Caki2 (cell line): ENCODE measurements at regions not wholly inside any gene's neighbourhood (a gene's known extent, or its start where the extent isn't known, plus 50 kb on each side); places are given as distances from the start of the nearest gene placed in this dataset.

ENCODE experiments used
- DNase-seq: peaks from one replicate; pipeline ENCODE4 v3.0.0-alpha.2; 2015; ENCODE audit warnings: low read depth
- in situ Hi-C: cut with HindIII; loops from 2 replicates; pipeline ENCODE4 v1.10.0; 2016; ENCODE audit warnings: low sequenced_read_pairs, low pct_unique_long_range_greater_than_20kb, mixed read lengths

DNA sequence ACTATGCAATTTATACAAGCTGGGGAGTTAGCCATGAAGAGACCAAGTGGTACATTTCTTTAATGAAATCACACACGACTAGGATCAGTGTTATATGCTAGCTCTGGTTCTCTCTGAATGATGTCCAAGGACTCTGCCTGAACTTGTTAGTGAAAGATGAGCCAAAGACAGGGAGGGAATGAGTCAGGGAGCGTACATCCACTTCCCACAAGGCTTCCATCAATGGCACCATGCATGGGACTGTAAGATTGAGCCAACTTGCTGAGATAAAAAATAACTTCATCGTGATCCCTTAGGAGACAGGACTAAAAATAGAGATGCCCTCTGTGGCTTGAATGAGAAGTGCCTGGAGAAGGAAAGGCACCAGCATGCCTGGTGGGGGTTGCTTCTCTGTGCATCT lies 629.7 kb downstream of the ACTR3B start:
- no peak for DNase-seq
- in situ Hi-C loops, result no loop called here

DNA sequence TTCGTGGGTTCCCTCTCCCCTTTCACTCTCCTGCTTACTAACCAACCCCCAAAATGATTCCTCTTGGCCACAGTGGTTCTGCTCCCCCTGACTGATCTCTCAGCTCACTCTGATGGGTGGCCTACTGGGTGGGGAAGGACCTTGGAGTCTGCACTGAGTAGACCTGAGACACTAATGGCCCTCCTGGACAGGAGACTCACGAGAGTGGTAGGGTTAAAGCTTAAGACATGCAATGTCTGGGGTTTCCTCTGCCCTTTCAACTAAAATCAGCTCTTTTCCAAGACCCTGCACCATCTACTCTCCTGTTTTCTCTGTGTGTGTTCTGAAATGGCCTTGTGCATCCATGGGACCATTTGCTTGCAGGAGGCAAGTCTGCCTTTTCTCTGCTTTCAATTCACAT lies 631.4 kb downstream of the ACTR3B start:
- in situ Hi-C loops, result no loop called here
- no peak for DNase-seq

DNA sequence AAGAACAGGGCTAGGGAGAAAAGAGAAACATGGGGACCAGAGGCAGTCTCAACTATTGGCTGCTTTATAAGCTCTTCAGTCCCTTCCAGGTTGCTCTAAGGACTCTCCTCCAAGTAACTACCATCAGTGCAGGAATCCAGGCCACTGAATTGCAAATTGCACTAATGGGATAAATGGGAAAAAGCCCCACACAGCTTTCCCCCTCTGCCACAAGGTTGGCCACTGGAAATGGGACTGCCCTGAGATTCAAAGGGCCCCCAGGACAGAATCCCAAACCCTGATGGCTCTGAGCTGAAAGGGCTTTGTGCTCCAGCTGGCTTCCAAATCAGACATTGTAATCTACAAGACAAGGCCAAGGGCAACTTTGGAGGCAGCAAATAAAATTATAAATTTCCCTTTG lies 633.2 kb downstream of the ACTR3B start:
- no peak for DNase-seq
- in situ Hi-C loops, result no loop called here

DNA sequence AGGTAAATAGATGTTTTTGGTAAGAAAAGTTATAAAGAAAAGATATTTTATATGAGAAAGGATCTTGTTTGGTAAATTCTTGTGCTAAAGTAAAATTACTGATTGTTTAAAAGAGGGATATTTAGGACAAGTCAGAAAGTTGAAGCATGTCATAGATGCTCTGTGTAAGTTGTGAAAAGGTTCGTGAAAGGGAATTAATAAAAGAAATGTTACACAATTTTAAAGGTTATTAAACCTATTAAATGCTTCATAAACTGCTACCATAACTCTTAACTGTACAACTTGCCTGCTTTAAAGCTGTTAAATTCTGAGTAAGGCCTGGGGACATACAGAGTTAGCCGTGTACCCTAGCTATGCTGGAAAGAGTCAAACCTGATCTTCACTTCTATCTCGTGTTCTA lies 634.1 kb downstream of the ACTR3B start:
- in situ Hi-C loops, result no loop called here

DNA sequence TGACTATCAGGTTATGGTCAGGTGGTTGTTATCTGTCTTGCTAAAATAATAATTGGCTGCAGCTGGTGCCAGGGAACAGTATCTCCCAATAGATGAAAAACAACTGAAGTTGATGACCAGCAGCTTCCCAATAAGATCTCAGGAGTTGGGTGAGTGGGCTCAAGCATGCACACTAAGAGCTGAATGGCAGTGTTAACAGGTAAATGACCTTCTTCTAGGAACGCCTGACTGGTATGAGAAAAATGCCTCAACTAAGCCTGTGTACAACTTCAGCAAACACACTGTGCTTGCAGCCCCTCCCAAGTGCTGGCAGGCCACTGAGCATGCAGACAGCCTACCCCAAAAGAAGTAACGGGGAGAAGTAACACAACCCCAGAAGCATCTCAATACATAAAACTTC lies 636.9 kb downstream of the ACTR3B start:
- in situ Hi-C loops, result no loop called here
- DNase-seq, result no peak

More for the DNA sequence above, 634.1 kb downstream of the ACTR3B start:
- no peak for DNase-seq

DNA sequence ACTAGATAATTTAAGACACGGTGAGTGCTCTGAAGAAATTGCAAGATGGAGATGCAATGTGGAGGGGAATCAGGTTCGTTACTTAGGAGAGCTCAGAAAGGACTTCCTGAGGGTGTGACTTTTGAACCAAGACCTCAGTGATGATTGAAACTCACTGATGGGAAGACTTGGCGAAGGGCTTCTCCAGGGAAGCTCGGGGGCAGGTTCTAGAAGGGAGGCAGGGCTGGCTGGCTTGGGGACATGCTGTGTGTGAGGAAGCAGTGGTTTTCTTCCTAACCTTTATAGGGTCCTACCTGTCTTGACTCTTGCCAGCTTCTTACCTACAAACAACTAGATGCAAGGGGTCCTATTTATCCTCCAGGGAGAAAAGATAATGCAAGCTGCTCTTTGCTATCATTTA lies 637.9 kb downstream of the ACTR3B start:
- in situ Hi-C loops, result no loop called here
- DNase-seq, result no peak

DNA sequence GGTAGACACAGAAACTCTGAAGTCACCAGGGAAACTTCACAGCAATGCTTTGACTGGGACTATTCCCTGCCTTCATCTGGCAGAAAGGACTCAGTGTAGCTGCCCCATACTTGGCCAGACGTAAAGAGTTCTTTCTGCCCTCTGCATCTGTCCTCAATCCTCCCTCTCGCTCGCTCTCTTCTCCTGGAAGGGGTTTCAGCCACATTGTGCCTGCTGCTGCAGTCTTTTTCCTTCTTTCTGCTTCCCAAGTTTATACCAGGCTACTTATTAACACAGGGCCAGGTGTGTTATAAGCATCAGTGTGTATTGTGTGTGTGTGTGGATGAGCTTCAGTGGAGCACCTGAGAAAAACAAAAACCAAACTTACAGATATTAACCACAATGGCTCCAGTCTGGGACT lies 638.4 kb downstream of the ACTR3B start:
- no peak for DNase-seq
- in situ Hi-C loops, result no loop called here

DNA sequence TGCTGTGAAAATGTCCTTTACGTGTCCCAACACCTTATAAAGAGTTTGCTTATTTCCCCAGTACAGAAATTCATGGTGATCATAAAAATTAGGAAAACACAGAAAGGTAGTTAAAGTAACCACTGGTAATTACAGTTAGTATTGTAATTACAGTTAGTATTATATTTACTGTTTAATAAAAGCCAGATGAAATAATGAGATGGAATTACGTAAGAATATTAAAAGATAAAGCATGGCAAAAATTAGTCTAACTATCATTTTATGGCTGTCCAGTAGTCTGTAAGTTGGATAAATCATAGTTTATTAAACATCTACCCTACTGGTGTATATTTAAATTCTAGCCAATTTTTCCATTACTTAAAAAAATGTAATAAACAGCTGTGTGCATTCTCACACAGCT lies 638.8 kb downstream of the ACTR3B start:
- in situ Hi-C loops, result no loop called here
- no peak for DNase-seq

DNA sequence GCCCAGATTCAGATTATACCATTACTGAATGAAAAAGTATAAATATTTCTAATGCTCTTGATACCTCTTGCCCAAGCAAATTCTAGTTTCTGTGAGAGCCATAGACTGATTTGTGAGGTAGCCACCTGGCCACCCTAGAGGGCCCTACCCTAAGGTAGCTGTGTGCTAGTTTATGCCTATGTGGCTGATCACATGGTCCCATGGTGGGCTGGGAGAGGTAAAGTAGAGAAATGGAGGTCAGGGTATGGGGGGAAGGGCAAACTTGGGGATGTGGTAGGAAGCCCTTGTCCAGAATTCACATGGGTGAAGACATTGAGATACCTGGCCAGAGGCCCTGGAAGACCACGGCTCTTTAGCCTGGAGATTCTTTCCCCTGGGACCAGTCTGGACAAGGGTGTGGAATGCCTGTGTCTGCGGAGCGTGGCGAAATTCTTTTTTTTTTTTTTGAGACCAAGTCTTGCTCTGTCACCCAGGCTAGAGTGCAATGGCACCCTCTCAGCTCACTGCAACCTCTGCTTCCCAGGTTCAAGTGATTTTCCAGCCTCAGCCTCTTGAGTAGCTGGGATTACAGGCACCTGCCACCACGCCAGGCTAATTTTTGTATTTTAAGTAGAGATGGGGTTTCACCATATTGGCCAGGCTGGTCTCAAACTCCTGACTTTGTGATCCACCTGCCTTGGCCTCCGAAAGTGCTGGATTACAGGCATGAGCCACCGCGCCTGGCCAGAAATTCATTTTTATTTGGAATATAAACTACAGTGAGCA lies 639.4 kb downstream of the ACTR3B start:
- DNase-seq, result no peak
- in situ Hi-C loops, result no loop called here

DNA sequence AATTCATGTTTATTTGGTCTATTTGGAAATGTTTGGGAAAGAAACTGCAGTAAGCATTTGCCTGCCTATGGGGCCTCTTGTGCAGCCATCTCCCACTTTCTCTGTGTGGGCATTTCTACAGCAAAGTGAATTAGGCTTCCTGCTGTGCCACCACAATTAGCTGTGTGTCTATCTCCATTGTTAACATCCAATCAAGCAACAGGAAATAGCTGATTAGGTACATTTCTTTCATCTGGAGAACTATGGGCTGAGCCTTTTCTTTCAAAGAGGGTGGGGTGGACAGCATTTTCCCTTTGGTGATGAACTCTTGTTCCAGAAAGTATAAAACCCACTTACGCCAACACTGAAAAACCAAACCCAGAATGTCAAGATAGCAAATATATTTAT lies 640.0 kb downstream of the ACTR3B start:
- in situ Hi-C loops, result no loop called here
- DNase-seq, result no peak

DNA sequence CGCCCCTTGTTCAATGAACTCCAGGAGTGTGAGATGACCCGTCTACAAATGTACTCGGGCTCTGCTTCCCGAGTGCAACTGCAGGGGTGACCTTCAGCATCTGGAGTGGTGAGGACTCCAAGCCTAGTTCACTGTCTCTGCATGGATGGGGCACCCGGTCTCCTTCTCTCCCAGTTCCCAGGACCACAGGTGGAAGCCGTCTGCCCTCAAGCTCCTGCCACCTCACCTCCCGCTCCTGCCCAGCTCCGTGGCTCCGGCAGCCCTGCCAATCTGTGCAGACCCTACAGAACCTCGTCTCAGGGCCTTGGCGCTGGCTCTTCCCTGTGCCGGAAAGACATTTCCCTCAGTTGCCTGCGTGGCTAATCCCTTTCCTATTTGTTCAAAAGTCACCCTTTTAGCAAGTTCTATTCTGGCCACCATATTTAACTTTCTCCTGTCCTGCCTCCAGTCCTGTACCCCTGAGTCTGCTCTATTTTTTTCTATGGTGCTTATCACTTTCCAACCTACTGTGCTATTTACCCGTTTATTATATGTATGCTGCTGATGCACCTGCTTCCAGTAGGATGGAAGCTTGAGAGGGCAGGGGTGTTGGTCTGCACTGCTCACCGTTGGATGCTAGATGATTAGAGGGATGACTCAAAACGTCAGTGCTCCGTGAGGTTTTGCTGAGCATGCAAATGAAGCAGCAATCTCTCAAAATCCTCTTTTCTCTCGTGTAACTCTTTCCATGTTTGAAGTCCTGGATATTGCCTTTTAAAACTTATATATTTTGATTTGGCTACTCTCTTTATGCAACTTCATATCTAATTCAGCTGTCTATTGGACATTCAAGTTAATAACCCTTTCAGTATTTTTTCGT lies 641.4 kb downstream of the ACTR3B start:
- DNase-seq, result no peak
- in situ Hi-C loops, result no loop called here

DNA sequence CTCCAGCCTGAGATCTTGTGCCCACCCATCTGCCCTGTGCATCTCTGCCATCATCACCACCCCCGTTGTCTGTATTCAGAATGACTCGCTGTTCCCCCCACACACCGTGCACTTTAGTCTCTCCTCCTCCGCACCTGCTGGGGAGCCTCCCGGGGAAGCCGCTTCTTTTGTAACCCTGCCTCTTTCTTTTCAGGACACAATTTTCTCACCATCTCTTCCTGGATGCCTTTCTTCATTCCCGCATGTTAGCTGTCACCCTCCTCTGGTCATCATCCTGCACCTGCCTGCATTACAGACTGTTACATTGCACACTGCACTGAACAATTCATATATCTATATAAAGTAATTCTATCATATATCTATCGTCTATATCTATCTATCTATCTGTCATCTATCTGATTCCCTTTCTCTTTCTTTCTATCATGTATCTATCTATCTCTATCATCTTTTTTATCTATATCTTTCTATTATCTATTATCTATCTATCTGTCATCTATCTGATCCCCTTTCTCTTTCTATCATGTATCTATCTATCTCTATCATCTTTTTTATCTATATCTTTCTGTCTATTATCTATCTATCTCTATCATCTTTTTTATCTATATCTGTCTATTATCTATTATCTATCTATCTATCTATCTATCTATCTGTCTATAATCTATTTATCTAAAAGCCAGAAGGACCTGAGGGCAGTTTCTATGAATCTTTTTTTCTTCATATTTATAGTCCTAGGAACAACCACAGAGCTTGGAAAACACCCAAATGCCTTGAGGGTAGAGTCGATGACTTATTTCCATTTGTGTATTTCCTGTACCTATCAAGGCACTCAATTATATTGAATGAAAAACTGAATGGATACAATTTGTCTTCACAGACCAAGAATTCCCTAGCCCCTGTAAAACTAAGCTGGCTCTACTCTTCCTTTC lies 642.5 kb downstream of the ACTR3B start:
- in situ Hi-C loops, result no loop called here
- DNase-seq, result no peak

DNA sequence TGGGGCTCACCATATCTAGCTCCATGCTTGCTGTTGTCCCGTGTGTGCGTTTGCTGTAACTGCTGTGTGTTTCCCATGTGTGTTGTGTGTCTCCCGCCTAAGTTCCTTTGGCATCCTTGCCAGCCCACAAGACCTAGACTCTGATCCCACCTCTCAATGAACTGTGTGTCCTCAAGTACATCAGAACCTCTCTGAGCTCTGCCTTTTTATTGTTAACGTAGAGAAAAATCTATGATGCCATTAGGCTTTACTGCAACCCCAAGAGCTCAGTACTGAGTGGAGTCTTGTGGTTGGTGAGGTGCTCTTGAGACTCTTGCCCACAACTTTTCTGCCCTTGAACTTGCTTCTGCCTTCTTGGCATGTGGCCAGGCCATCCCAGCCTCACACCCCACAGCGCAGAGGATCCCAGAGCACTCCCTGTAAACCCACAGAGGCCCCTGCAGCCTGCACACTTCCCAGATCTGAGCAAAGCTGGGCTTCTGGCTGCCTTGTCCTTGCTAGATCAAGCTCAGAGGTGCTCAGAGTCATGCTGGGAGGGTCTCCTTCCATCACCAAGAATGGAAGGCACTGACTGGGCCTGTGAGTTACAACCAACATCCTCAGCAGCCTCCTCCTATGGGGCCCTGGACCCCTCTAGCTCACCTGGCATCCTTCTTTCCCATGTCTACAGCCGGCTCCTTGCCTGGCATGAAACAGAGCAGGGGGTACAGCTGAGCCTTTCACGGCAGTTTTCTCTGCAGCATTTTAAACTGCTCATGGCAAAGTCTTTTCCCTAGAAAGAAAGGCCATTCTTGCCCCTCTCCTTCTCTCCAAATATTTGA lies 643.4 kb downstream of the ACTR3B start:
- in situ Hi-C loops, result no loop called here
- DNase-seq, result no peak

DNA sequence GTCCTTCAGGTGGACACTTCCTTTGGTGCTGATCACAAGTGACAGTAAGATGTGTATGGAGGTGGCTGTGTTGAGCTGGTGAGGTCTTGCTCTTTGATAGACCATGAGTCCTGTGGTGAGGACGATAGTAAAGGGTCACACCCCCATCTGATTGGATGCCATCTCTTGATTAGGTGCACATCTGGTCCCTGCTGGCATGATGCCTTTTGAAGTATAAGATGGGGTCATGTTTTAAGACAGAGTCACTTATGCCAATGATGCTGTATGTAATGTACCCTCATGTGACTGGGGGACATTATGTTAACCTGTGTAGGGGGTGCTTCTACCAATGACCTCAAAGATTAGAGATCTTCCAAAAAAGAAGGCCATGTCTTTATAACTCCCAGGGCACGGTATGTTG lies 644.6 kb downstream of the ACTR3B start:
- DNase-seq, result no peak
- in situ Hi-C loops, result no loop called here

DNA sequence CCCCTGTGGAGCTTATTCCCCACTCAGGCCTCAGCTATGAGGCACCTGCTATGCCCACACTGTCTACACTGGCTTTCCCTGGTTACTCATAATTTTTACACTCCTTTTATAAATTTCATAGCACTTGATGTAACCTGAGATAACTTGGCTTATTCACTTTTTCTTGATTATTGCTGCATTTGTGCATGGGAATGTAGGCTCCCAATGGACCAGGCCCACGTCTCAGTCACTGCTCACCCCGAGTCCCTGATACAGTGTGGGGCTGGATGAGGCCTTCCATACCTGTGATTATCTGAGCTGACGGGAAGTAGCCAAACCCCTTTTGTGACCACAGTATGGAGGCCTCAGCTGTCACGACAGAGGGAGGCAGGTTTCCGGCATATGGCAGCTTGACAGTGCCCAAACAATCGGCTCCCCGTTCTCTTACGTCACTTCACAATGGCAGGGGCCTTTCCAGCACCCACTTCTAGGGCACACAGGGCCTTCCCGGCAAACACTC lies 645.3 kb downstream of the ACTR3B start:
- no peak for DNase-seq
- in situ Hi-C loops, result no loop called here

DNA sequence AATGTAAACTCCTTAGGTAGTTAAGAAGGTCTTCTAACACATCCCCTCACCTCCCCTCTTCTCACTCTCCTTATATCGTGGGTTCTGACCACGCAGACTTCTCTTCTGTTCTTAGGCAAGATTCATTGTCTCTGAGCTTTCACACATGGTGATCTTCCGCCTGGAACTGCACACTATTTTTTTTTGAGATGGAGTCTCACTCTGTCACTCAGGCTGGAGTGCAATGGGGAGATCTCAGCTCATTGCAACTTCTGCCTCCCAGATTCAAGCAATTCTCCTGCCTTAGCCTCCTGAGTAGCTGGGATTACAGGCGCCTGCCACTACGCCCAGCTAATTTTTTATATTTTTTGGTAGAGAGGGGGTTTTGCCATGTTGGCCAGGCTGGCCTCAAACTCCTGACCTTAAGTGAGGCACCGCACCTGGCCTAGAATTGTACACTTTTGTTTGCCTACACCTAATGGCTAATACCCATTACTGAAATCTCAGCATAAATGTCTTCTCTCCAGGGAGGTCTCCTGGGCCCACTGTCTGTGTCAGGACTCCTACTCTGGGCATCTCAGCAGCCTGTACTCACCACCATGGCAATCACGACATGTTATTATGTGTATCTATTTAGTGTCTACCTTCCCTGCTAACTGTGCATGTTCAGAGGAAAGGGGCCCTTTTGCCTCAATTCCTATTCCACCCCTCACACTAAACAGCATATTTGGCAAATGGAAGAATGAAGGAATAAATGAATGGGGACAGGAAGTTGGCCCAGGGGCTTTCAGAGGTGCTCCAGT lies 646.3 kb upstream of the DPP6 start:
- in situ Hi-C loops, result no loop called here
- no peak for DNase-seq

DNA sequence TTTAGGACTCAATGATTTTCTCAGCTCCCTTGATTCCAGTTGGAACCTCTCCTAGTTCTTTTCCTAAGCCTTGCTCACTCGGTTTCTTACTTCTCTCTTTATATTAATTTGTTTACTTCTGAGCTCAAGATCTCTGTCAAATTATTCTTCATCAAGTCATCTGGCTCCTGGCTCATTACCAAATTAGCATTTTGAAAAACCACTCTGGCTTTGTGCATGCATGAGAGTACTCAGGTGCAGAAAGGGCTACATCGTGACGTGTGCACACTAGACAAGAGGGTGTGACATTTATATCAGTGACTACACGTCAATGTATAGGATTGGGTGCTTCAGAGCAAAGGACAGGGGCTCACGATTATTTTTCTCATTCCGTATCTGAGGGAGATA lies 645.7 kb upstream of the DPP6 start:
- in situ Hi-C loops, result no loop called here
- no peak for DNase-seq
